ENCODE measurements at regions not wholly inside any gene's neighbourhood (a gene's known extent, or its start where the extent isn't known, plus 50 kb on each side); places are given as distances from the start of the nearest gene placed in this dataset.

DNA sequence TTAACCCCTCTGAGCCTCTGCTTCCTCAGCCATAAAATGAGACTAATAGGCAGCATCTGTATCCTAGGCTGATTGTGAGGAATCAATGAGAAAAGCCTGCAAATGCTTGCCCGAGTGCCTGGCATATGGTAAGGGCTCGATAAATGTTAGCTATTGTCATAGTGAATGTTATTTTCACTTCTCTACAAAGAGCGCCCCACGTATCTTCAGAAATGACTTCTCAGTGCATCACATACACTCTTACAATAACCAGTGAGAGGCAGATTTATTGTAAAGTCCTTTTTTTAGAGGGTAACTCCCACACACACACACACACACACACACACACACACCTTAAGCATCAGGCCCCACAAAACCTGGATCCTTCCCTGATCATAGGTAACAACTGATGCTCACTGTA is 60.5 kb upstream of the SPATA12 start:
- dilution Hi-C loops (cut with HindIII; ENCODE audit: low sequenced_read_pairs, unreplicated experiment), result no loop called here

More for the DNA sequence above, 60.5 kb upstream of the SPATA12 start:
- no TSS peak for BruUV-seq (replicated peaks)
- H4K20me1 ChIP-seq (ENCODE audit: insufficient read depth, low read length), result no peaks in the 10 kb centered on the region
- no peak overlapping the region for H2BK5ac ChIP-seq (ENCODE audit: low read depth, low read length, poor library complexity, severe bottlenecking)
- no peak overlapping the region for H3K14ac ChIP-seq (replicated peaks; ENCODE audit: low read depth, low read length)
- H3K4me1 ChIP-seq (ENCODE audit: control insufficient read depth, insufficient read depth, low read length), result peaks cover 13% of the 10 kb centered on the region; the same call in 1 of the 2 replicates
- H3K79me1 ChIP-seq (ENCODE audit: low read depth in 1 of 2, low read length in 2 of 2), result no peaks in the 10 kb centered on the region
- no peak overlapping the region for H4K5ac ChIP-seq (ENCODE audit: low read depth, low read length)
- H3K36me3 ChIP-seq (ENCODE audit: control insufficient read depth, insufficient read depth, low read length), result no peaks in the 10 kb centered on the region; the same call in 1 of the 2 replicates
- no peak overlapping the region for H2BK20ac ChIP-seq (ENCODE audit: low read depth, low read length)
- no peak overlapping the region for H2AFZ ChIP-seq (replicated peaks; ENCODE audit: low read length, poor library complexity)
- ChIA-PET POLR2A (ENCODE audit: unreplicated experiment) (no interaction called here), CTCF (no interaction called here)
- no peak for ATAC-seq (ENCODE audit: low read depth)
- H3K4ac ChIP-seq (ENCODE audit: low read depth, low read length), result no peak overlapping the region
- H3K9me1 ChIP-seq (ENCODE audit: insufficient read depth, low read length), result no peaks in the 10 kb centered on the region
- H4K8ac ChIP-seq (ENCODE audit: low read depth in 2 of 2, low read length in 2 of 2), result no peak overlapping the region
- no peak for DNase-seq
- no peak overlapping the region for H3K9ac ChIP-seq (ENCODE audit: low read depth, low read length)
- in situ Hi-C loops (cut with MboI; ENCODE audit: low sequenced_read_pairs), result no loop called here
- H3K9me3 ChIP-seq (ENCODE audit: control insufficient read depth, insufficient read depth, low read length), result no peaks in the 10 kb centered on the region; the same call in 1 of the 2 replicates
- H4K91ac ChIP-seq (ENCODE audit: insufficient read depth, low read depth, low read length), result no peak overlapping the region
- H3K27ac ChIP-seq (ENCODE audit: insufficient read depth, low read length), result no peak overlapping the region
- H2BK15ac ChIP-seq (ENCODE audit: low read depth, low read length), result no peak overlapping the region
- H3K27me3 ChIP-seq (ENCODE audit: control insufficient read depth, insufficient read depth, low read length), result no peaks in the 10 kb centered on the region
- H2BK120ac ChIP-seq (ENCODE audit: low read depth, low read length), result no peak overlapping the region
- WGBS, 2 experiments (ENCODE audit: extremely low coverage in 2 of 2, insufficient read length in 1 of 2), result no CpG with 5 or more reads among the region's 4 CpGs
- TF ChIP-seq CEBPB (IDR thresholded peaks at IDR 0.05; ENCODE audit: low read depth, low read length) (no peak), SMC3 (IDR thresholded peaks at IDR 0.05; ENCODE audit: low read depth, low read length) (no peak), MAZ (IDR thresholded peaks at IDR 0.05; ENCODE audit: borderline replicate concordance, low read depth, low read length) (no peak), NFE2L2 (IDR thresholded peaks at IDR 0.05; ENCODE audit: low read depth, low read length) (no peak), RCOR1 (IDR thresholded peaks at IDR 0.05; ENCODE audit: insufficient replicate concordance, low read length) (no peak), RFX5 (IDR thresholded peaks at IDR 0.05; ENCODE audit: low read depth, low read length) (no peak), MXI1 (IDR thresholded peaks at IDR 0.05; ENCODE audit: borderline replicate concordance, low read depth, low read length) (no peak), CHD1 (IDR thresholded peaks at IDR 0.05; ENCODE audit: low read depth, low read length) (no peak), POLR2A (IDR thresholded peaks at IDR 0.05; ENCODE audit: low read depth, low read length) (no peak), FOS (IDR thresholded peaks at IDR 0.05; ENCODE audit: low read depth, low read length) (no peak), RAD21 (IDR thresholded peaks at IDR 0.05; ENCODE audit: low read length) (no peak)
- TF ChIP-seq, protein P1, sequence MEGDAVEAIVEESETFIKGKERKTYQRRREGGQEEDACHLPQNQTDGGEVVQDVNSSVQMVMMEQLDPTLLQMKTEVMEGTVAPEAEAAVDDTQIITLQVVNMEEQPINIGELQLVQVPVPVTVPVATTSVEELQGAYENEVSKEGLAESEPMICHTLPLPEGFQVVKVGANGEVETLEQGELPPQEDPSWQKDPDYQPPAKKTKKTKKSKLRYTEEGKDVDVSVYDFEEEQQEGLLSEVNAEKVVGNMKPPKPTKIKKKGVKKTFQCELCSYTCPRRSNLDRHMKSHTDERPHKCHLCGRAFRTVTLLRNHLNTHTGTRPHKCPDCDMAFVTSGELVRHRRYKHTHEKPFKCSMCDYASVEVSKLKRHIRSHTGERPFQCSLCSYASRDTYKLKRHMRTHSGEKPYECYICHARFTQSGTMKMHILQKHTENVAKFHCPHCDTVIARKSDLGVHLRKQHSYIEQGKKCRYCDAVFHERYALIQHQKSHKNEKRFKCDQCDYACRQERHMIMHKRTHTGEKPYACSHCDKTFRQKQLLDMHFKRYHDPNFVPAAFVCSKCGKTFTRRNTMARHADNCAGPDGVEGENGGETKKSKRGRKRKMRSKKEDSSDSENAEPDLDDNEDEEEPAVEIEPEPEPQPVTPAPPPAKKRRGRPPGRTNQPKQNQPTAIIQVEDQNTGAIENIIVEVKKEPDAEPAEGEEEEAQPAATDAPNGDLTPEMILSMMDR (conservative IDR thresholded peaks at IDR 0.05; ENCODE audit: low read depth, low read length), result no peak
- TF ChIP-seq, protein P2, sequence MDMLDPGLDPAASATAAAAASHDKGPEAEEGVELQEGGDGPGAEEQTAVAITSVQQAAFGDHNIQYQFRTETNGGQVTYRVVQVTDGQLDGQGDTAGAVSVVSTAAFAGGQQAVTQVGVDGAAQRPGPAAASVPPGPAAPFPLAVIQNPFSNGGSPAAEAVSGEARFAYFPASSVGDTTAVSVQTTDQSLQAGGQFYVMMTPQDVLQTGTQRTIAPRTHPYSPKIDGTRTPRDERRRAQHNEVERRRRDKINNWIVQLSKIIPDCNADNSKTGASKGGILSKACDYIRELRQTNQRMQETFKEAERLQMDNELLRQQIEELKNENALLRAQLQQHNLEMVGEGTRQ (IDR thresholded peaks at IDR 0.05; ENCODE audit: low read depth, low read length), result no peak
- TF ChIP-seq, protein P3, sequence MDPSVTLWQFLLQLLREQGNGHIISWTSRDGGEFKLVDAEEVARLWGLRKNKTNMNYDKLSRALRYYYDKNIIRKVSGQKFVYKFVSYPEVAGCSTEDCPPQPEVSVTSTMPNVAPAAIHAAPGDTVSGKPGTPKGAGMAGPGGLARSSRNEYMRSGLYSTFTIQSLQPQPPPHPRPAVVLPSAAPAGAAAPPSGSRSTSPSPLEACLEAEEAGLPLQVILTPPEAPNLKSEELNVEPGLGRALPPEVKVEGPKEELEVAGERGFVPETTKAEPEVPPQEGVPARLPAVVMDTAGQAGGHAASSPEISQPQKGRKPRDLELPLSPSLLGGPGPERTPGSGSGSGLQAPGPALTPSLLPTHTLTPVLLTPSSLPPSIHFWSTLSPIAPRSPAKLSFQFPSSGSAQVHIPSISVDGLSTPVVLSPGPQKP (IDR thresholded peaks at IDR 0.05; ENCODE audit: borderline replicate concordance, low read depth, low read length), result no peak
- no peak overlapping the region for H3K4me2 ChIP-seq (ENCODE audit: low read depth, low read length)
- no peak overlapping the region for H3K56ac ChIP-seq (ENCODE audit: extremely low read depth, insufficient read depth, low read length)
- H3K4me3 ChIP-seq (ENCODE audit: insufficient read depth, low read depth, low read length), result no peak overlapping the region
- intact Hi-C loops (cut with micrococcal nuclease), result no loop called here
- H3K23ac ChIP-seq (ENCODE audit: low read depth, low read length), result no peak overlapping the region
- no peak overlapping the region for H2AK5ac ChIP-seq (ENCODE audit: low read depth, low read length)
- no peak overlapping the region for H2AK9ac ChIP-seq (replicated peaks; ENCODE audit: low read depth, low read length, poor library complexity)
- H3K18ac ChIP-seq (ENCODE audit: low read depth, low read length), result no peak overlapping the region
